HepG2 (cell line): ENCODE measurements at regions not wholly inside any gene's neighbourhood (a gene's known extent, or its start where the extent isn't known, plus 50 kb on each side); places are given as distances from the start of the nearest gene placed in this dataset.
A peak's percentile ranks its signal among the peaks of the same experiment; 100 is the strongest.

Experiments used
- ATAC-seq: fragments of 200-7000 bp; cut with Tn5 transposase; 3 replicates; pipeline ENCODE4 v1.9.1; 2020; ENCODE audit warnings: mild to moderate bottlenecking, moderate library complexity
- BruUV-seq: library from RNA; stranded (reverse); fragments of 400-500 nt; replicated peaks from 2 replicates; lab custom pipeline; 2021; lab: Mats Ljungman, UMichigan
- CTCF ChIA-PET: fragments of 300-600 bp; formaldehyde crosslinking; extraction: SDS; loops from one replicate; lab custom pipeline; 2021; ENCODE audit warnings: low total read pairs, inconsistent platforms, low intra/inter-chr PET ratio; lab: Yijun Ruan, JAX
- POLR2A ChIA-PET: fragments of 350-600 bp; sonication (Branson Sonifier 250); formaldehyde crosslinking; loops from one replicate; lab custom pipeline; 2020; ENCODE audit warnings: antibody characterized with exemption, inconsistent platforms; lab: Yijun Ruan, JAX
- DNase-seq: peaks from one replicate; pipeline ENCODE4 v3.0.0-alpha.2; 2015; ENCODE audit warnings: low spot score
- FAIRE-seq: peaks from 3 replicates; lab custom pipeline; 2011; peaks lifted over from hg19 to GRCh38; lab: Jason Lieb, UNC
- H2AFZ ChIP-seq: one replicate; pipeline ENCODE4 v1.6.1; 2011; ENCODE audit warnings: low read length, inconsistent platforms
- H3K27ac ChIP-seq: fragments of 300-600 bp; 3 replicates; pipeline ENCODE4 v1.8.0; 2011; ENCODE audit warnings: mixed run types, mild to moderate bottlenecking, mixed read lengths, low read length, inconsistent platforms; ENCODE audit not compliant: insufficient read depth; ENCODE audit errors: extremely low read length
- H3K27me3 ChIP-seq, 2 experiments: fragments of 200-600 bp in 1 of 2; 2 replicates in 1 of 2; 3 replicates in 1 of 2; pipeline versions ENCODE4 v1.6.0 to v1.8.0; 2011; ENCODE audit warnings: low read length in 2 of 2, mild to moderate bottlenecking in 2 of 2, moderate library complexity in 2 of 2, inconsistent platforms in 1 of 2; ENCODE audit not compliant: insufficient read depth in 2 of 2, control insufficient read depth in 1 of 2
- H3K36me3 ChIP-seq, 2 experiments: fragments of 200-600 bp in 1 of 2; replicated peaks in 1 of 2; 2 replicates in 1 of 2; 3 replicates in 1 of 2; pipeline versions ENCODE4 v1.5.1 to v1.8.0; 2011; ENCODE audit warnings: low read length in 2 of 2, inconsistent platforms in 1 of 2; ENCODE audit not compliant: insufficient read depth in 2 of 2, control insufficient read depth in 1 of 2
- H3K4me1 ChIP-seq: 2 replicates; pipeline ENCODE4 v1.5.1; 2012; ENCODE audit warnings: low read length, inconsistent platforms; ENCODE audit not compliant: insufficient read depth
- H3K4me2 ChIP-seq: 2 replicates; pipeline ENCODE4 v1.6.0; 2011; ENCODE audit warnings: low read depth, low read length, inconsistent platforms
- H3K4me3 ChIP-seq, 3 experiments: fragments of 200-600 bp in 1 of 3; sonication (generic), shearing (Covaris generic) in 1 of 3; replicated peaks in 1 of 3; 2 replicates each; pipeline ENCODE4 v1.5.1; 2011 to 2016; ENCODE audit warnings: low read length in 3 of 3, inconsistent platforms in 2 of 3, low read depth in 2 of 3, mild to moderate bottlenecking in 2 of 3, control low read depth in 1 of 3, mixed read lengths in 1 of 3; ENCODE audit not compliant: insufficient read depth in 1 of 3
- H3K79me2 ChIP-seq: one replicate; pipeline ENCODE4 v1.6.1; 2011; ENCODE audit warnings: low read length, inconsistent platforms; ENCODE audit not compliant: insufficient read depth
- H3K9ac ChIP-seq: 2 replicates; pipeline ENCODE4 v1.6.0; 2011; ENCODE audit warnings: mild to moderate bottlenecking, low read depth, low read length, inconsistent platforms; ENCODE audit not compliant: insufficient read depth
- H3K9me3 ChIP-seq: 2 replicates; pipeline ENCODE4 v1.5.1; 2012; ENCODE audit warnings: mild to moderate bottlenecking, low read length
- H4K20me1 ChIP-seq: 2 replicates; pipeline ENCODE4 v1.6.0; 2011; ENCODE audit warnings: inconsistent platforms, mild to moderate bottlenecking, low read length, moderate library complexity; ENCODE audit not compliant: insufficient read depth
- ATF7 ChIP-seq, 2 experiments: fragments of 450-650 bp in 1 of 2; sonication (generic) in 1 of 2; formaldehyde crosslinking in 1 of 2; IDR thresholded peaks; 2 replicates each; pipeline versions ENCODE4 v1.4.0 to v1.6.1; 2016 to 2020; ENCODE audit warnings: antibody characterized with exemption in 1 of 2, mild to moderate bottlenecking in 1 of 2, missing genetic modification reagents in 1 of 2
- CEBPB ChIP-seq: IDR thresholded peaks from 2 replicates; pipeline ENCODE4 v1.6.1; 2011; ENCODE audit warnings: low read depth, low read length, improper control_type of control experiment, borderline replicate concordance
- HNRNPK ChIP-seq: fragments of 200-400 bp; formaldehyde crosslinking; IDR thresholded peaks from 2 replicates; pipeline ENCODE4 v1.6.1; 2018; ENCODE audit warnings: low read length, low read depth, moderate library complexity, mild to moderate bottlenecking; ENCODE audit not compliant: poor library complexity, severe bottlenecking
- SRSF9 ChIP-seq: fragments of 200-400 bp; formaldehyde crosslinking; IDR thresholded peaks from 2 replicates; pipeline ENCODE4 v1.6.1; 2018; ENCODE audit warnings: borderline replicate concordance, mild to moderate bottlenecking, low read depth, low read length; ENCODE audit not compliant: insufficient read depth, poor library complexity, severe bottlenecking
- ZNF678 ChIP-seq: sonication (generic); formaldehyde crosslinking; IDR thresholded peaks from 2 replicates; pipeline ENCODE4 v1.4.0; 2020; ENCODE audit warnings: mild to moderate bottlenecking, missing genetic modification reagents
- WGBS: methylation state at CpG from one replicate; pipeline ENCODE4 v1.1.6; 2017; ENCODE audit warnings: low lambda C conversion rate; 5-methylcytosine and 5-hydroxymethylcytosine counted together
- in situ Hi-C: cut with HindIII; loops from 2 replicates; pipeline ENCODE4 v1.10.0; 2017; ENCODE audit warnings: low pct_unique_long_range_greater_than_20kb; ENCODE audit not compliant: extremely low pct_ligation_motif_present
- intact Hi-C: fragments of 100-400 bp; cut with micrococcal nuclease; formaldehyde crosslinking; loops from one replicate; pipeline ENCODE4 v1.10.0; 2022; ENCODE audit not compliant: unreplicated experiment

DNA sequence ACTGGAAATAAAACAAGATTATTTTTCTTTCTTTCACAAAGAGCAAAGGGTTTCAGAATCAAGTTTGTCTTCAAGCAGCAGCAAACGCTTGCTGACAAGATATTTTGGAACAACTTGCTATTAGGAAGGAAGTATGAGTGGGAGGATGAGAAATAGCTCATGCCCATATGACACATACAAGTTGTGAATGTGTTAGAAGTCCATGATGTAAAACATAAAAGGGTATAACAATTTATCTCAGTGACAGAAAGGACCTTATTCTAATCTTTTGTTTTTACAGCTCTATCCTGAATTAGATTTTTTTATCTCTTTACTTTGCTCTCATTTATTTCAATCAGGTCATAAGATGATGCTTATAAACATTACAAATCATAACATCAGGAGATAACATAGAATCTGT is 516.6 kb upstream of the MEF2C start (continued):
- TF ChIP-seq ATF7 (IDR thresholded peaks at IDR 0.05) (no peak), ATF7 (CRISPR knock-in tag; IDR thresholded peaks at IDR 0.05) (no peak), ZNF678 (CRISPR knock-in tag) (no peak)

GRCh38 chr5:89397096-89397495 is 514.1 kb upstream of the MEF2C start:
- in situ Hi-C loops (no loop called here), intact Hi-C loops (no loop called here)
- ATAC-seq (no peak), DNase-seq (no peak), FAIRE-seq (no peak)
- POLR2A ChIA-PET = no interaction called here
- no peaks in the 10 kb centered on the region for H3K4me1 ChIP-seq
- no peaks in the 10 kb centered on the region for H4K20me1 ChIP-seq
- no peak overlapping the region for H3K27ac ChIP-seq
- H2AFZ ChIP-seq = no peak overlapping the region
- TF ChIP-seq SRSF9 = no peak
- H3K4me2 ChIP-seq = no peak overlapping the region
- no peaks in the 10 kb centered on the region for H3K79me2 ChIP-seq
- no peaks in the 10 kb centered on the region for H3K36me3 ChIP-seq
- CTCF ChIA-PET = no interaction called here
- no peaks in the 10 kb centered on the region for H3K27me3 ChIP-seq
- no TSS peak for BruUV-seq
- no peak overlapping the region for H3K4me3 ChIP-seq
- 0% methylated on average over 1 of the region's 1 CpG for WGBS
- no peaks in the 10 kb centered on the region for H3K9me3 ChIP-seq
- no peak overlapping the region for H3K9ac ChIP-seq

GRCh38 chr5:89396278-89396954 is 513.4 kb upstream of the MEF2C start:
- no peaks in the 10 kb centered on the region for H3K4me1 ChIP-seq
- H2AFZ ChIP-seq = no peak overlapping the region
- BruUV-seq = no TSS peak
- in situ Hi-C loops (no loop called here), intact Hi-C loops (no loop called here)
- H3K79me2 ChIP-seq = no peaks in the 10 kb centered on the region
- DNase-seq (no peak), FAIRE-seq (no peak), ATAC-seq (no peak)
- no peak for TF ChIP-seq HNRNPK
- TF ChIP-seq CEBPB = 0 out of 2 replicates have a peak, but pooled peaks have one; percentile 1
- ChIA-PET CTCF (no interaction called here), POLR2A (no interaction called here)
- no peak overlapping the region for H3K27ac ChIP-seq
- H3K36me3 ChIP-seq = no peaks in the 10 kb centered on the region
- WGBS = 0% methylated on average over 2 of the region's 2 CpGs
- no peak overlapping the region for H3K9ac ChIP-seq
- no peaks in the 10 kb centered on the region for H4K20me1 ChIP-seq
- no peak overlapping the region for H3K4me2 ChIP-seq
- H3K4me3 ChIP-seq = no peak overlapping the region
- H3K27me3 ChIP-seq = no peaks in the 10 kb centered on the region
- H3K9me3 ChIP-seq = no peaks in the 10 kb centered on the region
